ENCODE measurements at regions not wholly inside any gene's neighbourhood (a gene's known extent, or its start where the extent isn't known, plus 50 kb on each side); places are given as distances from the start of the nearest gene placed in this dataset.
A peak's percentile ranks its signal among the peaks of the same experiment; 100 is the strongest.

DNA sequence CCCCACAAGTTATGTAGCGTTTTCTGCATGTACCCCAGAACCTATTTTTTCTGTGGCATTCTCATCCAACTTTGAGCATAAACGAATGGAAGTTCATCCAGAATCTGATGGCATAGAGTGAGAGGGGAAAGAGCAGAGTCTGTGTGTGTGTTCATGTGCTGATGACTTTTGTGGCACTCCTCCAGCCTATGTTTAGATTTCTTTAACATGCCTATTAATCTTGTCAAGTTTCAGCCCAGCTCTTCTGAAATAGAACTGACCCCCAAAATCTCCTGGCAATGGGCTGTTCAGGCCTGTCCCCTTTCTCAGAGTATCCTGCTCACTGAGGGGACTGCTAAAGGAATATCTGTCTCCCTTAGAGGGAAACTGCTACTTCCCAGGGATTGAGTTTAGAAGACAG, 56.4 kb upstream of the NEO1 start:
- DNase-seq = no peak
- intact Hi-C loops (cut with DNase I) = no loop called here
- 61 to 86% methylated on average over 2 of the region's 2 CpGs for WGBS, 2 donors

DNA sequence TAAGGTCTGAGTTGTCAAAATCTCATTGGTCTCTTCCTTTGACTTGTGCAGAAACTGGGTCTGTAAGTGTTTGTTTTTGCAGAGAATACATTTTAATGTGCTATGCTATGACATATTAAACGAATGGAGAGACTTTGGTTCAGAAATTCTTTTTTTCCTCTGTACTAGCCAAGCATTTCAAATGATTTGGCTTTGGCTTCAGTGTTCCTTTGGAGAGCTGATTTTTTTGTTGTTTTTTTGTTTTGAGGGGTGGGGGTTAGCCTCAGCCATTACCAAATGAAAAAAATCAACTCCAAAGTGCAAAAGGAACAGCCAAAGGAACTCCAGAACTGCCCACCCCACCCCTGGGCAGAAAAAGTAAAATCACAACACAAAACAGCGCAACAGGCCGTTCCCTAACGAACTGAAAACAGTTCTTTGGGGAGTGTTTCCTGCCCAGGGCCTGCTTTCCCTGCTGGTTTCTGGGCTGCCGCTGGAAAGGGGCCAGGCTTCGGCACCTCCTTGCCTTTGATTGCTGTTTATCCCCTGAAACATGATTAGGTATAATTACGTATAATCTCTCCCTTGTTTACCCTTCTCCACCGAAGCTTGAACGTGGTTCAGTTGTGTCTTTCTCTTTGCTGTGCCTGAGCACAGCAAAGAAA, 57.6 kb upstream of the NEO1 start:
- DNase-seq (peak in 1 of 4 donors; percentile 11), ATAC-seq (no peak)
- WGBS, 2 donors = 58 to 60% methylated on average over 9 of the region's 9 CpGs
- Histone ChIP-seq H3K36me3 (replicated peaks in 1 of 2; ENCODE audit: insufficient read depth in 1 of 2, low read depth in 2 of 2) (no peaks in the 10 kb centered on the region), H3K4me1 (no peaks in the 10 kb centered on the region), H3K4me3 (no peak overlapping the region), H3K9me3 (no peaks in the 10 kb centered on the region), H3K27me3 (no peaks in the 10 kb centered on the region), H3K27ac (no peak overlapping the region)
- intact Hi-C loops (cut with DNase I) = no loop called here
- TF ChIP-seq, protein P1, sequence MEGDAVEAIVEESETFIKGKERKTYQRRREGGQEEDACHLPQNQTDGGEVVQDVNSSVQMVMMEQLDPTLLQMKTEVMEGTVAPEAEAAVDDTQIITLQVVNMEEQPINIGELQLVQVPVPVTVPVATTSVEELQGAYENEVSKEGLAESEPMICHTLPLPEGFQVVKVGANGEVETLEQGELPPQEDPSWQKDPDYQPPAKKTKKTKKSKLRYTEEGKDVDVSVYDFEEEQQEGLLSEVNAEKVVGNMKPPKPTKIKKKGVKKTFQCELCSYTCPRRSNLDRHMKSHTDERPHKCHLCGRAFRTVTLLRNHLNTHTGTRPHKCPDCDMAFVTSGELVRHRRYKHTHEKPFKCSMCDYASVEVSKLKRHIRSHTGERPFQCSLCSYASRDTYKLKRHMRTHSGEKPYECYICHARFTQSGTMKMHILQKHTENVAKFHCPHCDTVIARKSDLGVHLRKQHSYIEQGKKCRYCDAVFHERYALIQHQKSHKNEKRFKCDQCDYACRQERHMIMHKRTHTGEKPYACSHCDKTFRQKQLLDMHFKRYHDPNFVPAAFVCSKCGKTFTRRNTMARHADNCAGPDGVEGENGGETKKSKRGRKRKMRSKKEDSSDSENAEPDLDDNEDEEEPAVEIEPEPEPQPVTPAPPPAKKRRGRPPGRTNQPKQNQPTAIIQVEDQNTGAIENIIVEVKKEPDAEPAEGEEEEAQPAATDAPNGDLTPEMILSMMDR (IDR thresholded peaks at IDR 0.05) = no peak
- no peak for TF ChIP-seq POLR2A (IDR thresholded peaks at IDR 0.05)

More for the DNA sequence above, 56.4 kb upstream of the NEO1 start:
- Histone ChIP-seq H3K9me3 (no peaks in the 10 kb centered on the region), H3K4me3 (no peak overlapping the region), H3K27ac (no peak overlapping the region), H3K4me1 (no peaks in the 10 kb centered on the region), H3K36me3 (replicated peaks in 1 of 2; ENCODE audit: insufficient read depth in 1 of 2, low read depth in 2 of 2) (no peaks in the 10 kb centered on the region), H3K27me3 (no peaks in the 10 kb centered on the region)
- TF ChIP-seq POLR2A (IDR thresholded peaks at IDR 0.05) = no peak
- TF ChIP-seq, protein P1 (IDR thresholded peaks at IDR 0.05) = no peak
- no peak for ATAC-seq

DNA sequence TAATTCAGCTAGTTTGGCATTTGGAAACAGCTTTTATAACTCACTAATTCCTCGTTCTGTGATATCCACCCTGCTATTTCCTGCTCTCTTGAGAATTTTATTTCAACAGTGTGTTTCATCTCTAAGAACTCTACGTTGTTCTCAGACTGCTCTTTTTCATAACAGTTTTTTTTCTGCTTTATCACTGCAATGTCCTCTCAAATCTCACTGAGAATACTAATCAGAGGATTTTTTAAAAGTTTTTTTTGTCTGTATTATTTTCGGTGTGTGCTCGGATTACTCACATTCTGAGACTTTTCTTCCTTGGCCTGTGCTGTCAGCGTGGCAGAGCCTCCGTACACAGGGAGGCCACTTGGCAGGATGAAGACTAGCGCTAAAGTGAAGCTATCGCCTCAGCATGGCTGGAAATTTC, 59.4 kb upstream of the NEO1 start:
- Histone ChIP-seq H3K27ac (no peak overlapping the region), H3K36me3 (replicated peaks in 1 of 2; ENCODE audit: insufficient read depth in 1 of 2, low read depth in 2 of 2) (no peaks in the 10 kb centered on the region), H3K27me3 (no peaks in the 10 kb centered on the region), H3K9me3 (no peaks in the 10 kb centered on the region), H3K4me3 (no peak overlapping the region), H3K4me1 (no peaks in the 10 kb centered on the region)
- no peak for TF ChIP-seq POLR2A (IDR thresholded peaks at IDR 0.05)
- TF ChIP-seq, protein P1 (IDR thresholded peaks at IDR 0.05) = no peak
- WGBS, 2 donors = 77 to 83% methylated on average over 8 of the region's 8 CpGs
- no peak for ATAC-seq
- DNase-seq = no peak
- intact Hi-C loops (cut with DNase I) = no loop called here

DNA sequence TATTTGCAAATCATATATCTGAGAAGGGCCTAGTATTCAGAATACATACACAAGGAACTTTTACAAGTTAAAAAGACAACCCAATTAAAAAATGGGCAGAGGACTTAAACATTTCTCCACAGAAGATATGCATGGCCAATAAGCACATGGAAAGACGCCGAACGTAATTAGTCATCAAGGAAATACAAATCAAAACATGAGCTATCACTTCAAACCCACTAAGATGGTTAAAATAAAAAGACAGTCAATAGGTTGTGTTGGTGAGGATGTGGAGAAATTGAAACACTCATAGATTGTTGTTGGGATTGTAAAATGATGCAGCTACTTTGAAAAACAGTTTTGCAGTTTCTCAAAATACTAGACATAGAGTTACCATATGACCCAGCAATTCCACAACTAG, 61.2 kb upstream of the NEO1 start:
- Histone ChIP-seq H3K27ac (no peak overlapping the region), H3K27me3 (no peaks in the 10 kb centered on the region), H3K4me3 (no peak overlapping the region), H3K4me1 (no peaks in the 10 kb centered on the region), H3K36me3 (replicated peaks in 1 of 2; ENCODE audit: insufficient read depth in 1 of 2, low read depth in 2 of 2) (no peaks in the 10 kb centered on the region), H3K9me3 (no peaks in the 10 kb centered on the region)
- 88 to 94% methylated on average over 3 of the region's 3 CpGs for WGBS, 2 donors
- ATAC-seq (no peak), DNase-seq (no peak)
- no peak for TF ChIP-seq POLR2A (IDR thresholded peaks at IDR 0.05)
- TF ChIP-seq, protein P1 (IDR thresholded peaks at IDR 0.05) = no peak
- intact Hi-C loops (cut with DNase I) = no loop called here

Data from body of pancreas (tissue), 4 donors.